GM10248 (cell line): ENCODE measurements at regions not wholly inside any gene's neighbourhood (a gene's known extent, or its start where the extent isn't known, plus 50 kb on each side); places are given as distances from the start of the nearest gene placed in this dataset.
A peak's percentile ranks its signal among the peaks of the same experiment; 100 is the strongest.

Experiments
- CTCF ChIA-PET: fragments of 300-600 bp; sonication (Branson Sonifier 250); formaldehyde crosslinking; extraction: SDS; loops from one replicate; lab custom pipeline; 2021; ENCODE audit warnings: antibody characterized with exemption; lab: Yijun Ruan, JAX
- POLR2A ChIA-PET: fragments of 350-650 bp; sonication (Branson Sonifier 250); formaldehyde crosslinking; extraction: SDS; loops from one replicate; lab custom pipeline; 2020; ENCODE audit warnings: antibody characterized with exemption; lab: Yijun Ruan, JAX
- DNase-seq: peaks from one replicate; pipeline ENCODE4 v3.0.0; 2012; ENCODE audit errors: extremely low spot score
- CTCF ChIP-seq: IDR thresholded peaks from 2 replicates; pipeline ENCODE4 v1.5.1; 2012; ENCODE audit warnings: mild to moderate bottlenecking, low read depth; ENCODE audit errors: extremely low read depth, missing control alignments, control extremely low read depth

GRCh38 chr2:228675091-228675490 lies 493.6 kb upstream of the SPHKAP start:
- DNase-seq = no peak
- POLR2A ChIA-PET = no interaction called here
- CTCF ChIA-PET = interaction anchor here (1.0 to 1.2 kb wide), 2 partner anchors 8 to 10 kb away, joined by 3 read pairs; no protein-coding TSS in a partner anchor
- TF ChIP-seq CTCF = no peak

GRCh38 chr2:228673876-228674554 lies 492.5 kb upstream of the SPHKAP start:
- CTCF ChIA-PET = interaction anchor here (1.0 to 1.1 kb wide), 2 partner anchors 9 to 11 kb away, joined by 3 to 4 read pairs; no protein-coding TSS in a partner anchor
- TF ChIP-seq CTCF = no peak
- no peak for DNase-seq
- POLR2A ChIA-PET = no interaction called here

- no peak for TF ChIP-seq CTCF
- POLR2A ChIA-PET = no interaction called here
- no peak for DNase-seq
- CTCF ChIA-PET = no interaction called here
Observed at GRCh38 chr2:228669690-228670089, 488.2 kb upstream of the SPHKAP start.

- DNase-seq = no peak
- POLR2A ChIA-PET = no interaction called here
- no peak for TF ChIP-seq CTCF
- CTCF ChIA-PET = interaction anchor here (0.8 kb wide), 1 partner anchor 9 kb away, joined by 3 read pairs; no protein-coding TSS in a partner anchor
Observed at GRCh38 chr2:228665232-228665631, 483.7 kb upstream of the SPHKAP start.

GRCh38 chr2:228658998-228659397 lies 477.5 kb upstream of the SPHKAP start:
- no peak for DNase-seq
- ChIA-PET POLR2A (no interaction called here), CTCF (interaction anchor here (1.7 kb wide), 1 partner anchor 13 kb away, joined by 5 read pairs; no protein-coding TSS in a partner anchor)
- TF ChIP-seq CTCF = no peak

- CTCF ChIA-PET = interaction anchor here (1.2 to 2.6 kb wide), 4 partner anchors 14 to 772 kb away, joined by 3 to 8 read pairs (median 4); no protein-coding TSS in a partner anchor
- peak; percentile 25 for TF ChIP-seq CTCF
- no peak for DNase-seq
- POLR2A ChIA-PET = no interaction called here
Observed at GRCh38 chr2:228657807-228658402, 476.4 kb upstream of the SPHKAP start.
